Hematopoietic multipotent progenitor cell treated with erythropoietin and hydrocortisone succinate and interleukin-3 and kit ligand, for 15 days (in vitro differentiated cells): ENCODE measurements at regions not wholly inside any gene's neighbourhood (a gene's known extent, or its start where the extent isn't known, plus 50 kb on each side); places are given as distances from the start of the nearest gene placed in this dataset.
"Not testable (repeated sequence)": the region's sequence is repeated elsewhere in the genome, so short reads cannot be mapped to it uniquely, and the experiment has no call there.

Source experiments
- DNase-seq: peaks from one replicate; pipeline ENCODE4 v3.0.0-alpha.2; 2015; ENCODE audit warnings: low spot score

DNA sequence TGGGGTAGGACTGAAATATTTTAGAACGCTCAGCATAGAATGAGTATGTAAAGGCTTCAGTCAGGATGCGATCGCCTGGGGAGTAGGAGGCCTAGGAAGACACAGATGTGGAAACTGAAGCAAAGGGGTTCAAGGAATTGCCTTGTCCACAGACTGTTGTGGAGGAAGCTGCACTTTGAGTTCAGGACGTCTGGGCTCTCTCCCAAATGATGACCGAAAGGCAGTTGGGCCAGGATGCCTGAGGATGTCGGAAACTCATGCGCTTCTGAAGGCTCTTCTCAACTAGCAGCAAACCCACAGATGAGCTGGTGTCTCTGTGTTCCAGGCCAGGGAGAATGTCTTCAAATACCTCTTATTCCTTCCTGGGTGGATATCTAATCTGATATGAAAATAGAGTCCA is 146.2 kb upstream of the SULF2 start:
- no peak for DNase-seq

DNA sequence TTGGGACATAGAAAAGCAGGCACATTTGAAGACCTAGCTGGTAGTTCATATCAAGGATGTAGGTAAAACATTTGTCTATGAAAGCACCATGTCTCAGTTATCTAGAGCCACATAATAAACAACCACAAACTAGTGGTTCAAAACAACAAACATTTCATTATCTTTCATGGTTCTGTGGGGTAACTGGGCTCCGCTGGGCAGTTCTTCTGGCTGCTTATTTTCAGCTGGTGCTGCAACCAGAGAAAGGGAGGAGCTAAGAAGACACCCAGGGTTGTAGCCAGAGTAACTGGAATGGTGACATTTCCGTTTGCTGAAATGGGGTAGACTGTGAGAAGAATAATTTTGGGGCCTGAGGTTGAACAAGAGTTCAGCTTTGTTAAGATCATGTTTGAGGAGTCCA is 145.7 kb upstream of the SULF2 start:
- DNase-seq = no peak

DNA sequence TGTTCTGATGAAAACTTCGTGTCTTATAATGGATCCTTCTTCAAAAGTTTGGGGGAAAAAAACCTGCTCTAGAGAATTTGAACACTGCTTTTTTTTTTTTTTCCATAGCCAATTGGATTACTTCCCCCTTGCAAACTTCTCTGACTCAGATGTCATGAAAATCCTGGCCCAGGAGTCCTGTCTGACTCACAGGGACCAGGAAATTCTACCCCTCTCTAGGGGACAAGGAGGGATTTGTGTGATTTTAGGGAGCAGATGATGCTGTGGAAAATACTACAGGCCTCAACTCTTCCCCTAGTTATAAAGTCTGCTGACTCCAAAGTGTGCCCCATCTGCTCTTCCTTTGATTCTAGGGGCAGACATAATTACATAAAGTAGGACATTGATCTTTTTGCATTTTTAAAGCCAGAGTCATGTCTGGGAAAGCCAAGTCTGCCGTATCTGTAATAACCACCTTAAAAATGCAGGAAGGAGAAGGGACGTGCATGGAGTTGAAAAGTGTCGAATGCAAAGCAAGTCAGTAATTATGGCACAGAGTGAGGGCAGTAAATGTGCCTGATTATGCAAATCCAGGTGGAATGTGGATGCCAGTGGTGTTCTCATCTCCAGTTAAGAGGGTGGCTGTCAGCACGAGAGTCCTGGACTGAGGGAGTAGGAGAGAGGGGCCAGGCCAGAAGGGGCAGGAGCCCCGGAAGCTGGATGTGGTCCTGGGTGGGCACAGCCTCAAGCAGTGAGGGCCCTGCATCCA is 144.3 kb upstream of the SULF2 start:
- DNase-seq = no peak

DNA sequence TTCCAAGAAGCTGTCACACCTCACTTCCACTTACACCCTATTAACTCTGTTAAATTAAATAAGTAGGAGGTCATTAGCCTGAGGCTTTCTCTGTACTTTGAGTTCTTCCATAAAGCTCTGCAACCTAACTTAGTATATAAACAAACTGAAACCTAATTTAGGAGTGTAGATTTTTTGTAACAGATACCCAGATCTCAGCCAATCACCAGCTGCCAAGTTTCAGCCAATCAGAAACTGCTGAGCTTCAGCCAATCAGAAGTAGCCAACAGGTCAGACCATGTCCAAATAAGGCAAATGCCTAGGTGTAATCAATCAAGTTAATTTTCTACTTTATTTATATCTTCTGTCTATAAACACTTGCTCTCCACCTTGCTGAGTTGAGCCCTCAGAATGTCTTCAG is 142.7 kb upstream of the SULF2 start:
- no peak for DNase-seq

DNA sequence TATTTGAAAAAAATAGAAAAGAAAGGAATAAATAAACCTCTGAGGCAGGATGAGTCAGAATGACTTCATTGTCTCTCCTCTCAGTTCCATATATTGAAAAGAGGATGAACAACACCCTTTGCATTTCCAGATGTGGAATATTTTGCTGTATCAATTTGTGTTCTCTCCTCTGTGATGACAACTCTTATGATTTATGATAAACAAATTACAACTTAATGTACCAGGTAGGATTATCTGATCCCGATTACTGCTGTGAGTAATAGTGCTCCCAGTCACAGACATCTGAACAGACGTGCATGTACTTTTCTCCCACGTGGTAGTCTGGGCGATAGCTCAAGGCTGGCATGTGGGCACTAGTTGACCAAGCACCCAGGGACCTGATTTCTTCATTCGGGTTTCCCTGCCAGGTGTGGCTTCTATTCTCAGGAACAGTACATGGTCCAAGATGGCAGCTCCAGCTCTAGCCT is 142.1 kb upstream of the SULF2 start:
- DNase-seq = no peak

DNA sequence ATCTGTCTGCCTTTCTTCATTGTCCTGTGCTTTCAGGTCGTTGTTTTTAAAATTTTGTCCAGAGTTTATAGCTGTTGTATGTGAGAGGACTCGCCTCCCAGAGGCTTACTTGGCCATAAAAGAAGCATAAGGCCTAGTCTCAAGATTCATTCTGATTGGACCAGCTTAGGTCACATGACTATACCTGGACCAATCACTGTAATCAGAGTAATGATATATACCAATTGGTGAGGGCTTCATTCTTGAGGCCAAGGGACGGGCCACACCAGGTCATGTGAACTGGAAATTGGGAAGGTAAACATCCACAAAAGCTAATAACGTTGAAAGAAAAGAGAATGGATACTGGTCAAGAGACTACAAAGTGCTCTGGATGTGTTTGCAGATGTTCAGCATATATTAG is 141.4 kb upstream of the SULF2 start:
- no peak for DNase-seq

DNA sequence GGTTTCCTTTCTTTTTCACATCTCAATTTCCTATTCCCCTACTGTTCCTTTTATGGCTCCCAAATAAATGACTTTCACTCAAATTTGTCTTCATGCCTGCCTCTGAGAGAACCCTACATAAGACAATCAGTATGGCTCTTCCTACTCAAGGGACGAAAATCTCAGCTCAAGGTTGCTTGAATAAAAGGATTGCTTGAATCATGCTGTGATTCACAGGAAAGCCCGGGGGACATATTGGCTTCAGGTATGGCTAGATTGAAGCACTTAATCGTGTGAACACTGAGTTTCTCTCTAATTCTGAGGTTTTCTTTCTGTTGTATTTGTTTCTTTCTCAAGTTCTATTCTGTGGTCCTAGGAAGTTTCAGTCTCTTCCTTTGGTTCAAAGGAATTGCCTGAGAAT is 140.3 kb upstream of the SULF2 start:
- DNase-seq = no peak

DNA sequence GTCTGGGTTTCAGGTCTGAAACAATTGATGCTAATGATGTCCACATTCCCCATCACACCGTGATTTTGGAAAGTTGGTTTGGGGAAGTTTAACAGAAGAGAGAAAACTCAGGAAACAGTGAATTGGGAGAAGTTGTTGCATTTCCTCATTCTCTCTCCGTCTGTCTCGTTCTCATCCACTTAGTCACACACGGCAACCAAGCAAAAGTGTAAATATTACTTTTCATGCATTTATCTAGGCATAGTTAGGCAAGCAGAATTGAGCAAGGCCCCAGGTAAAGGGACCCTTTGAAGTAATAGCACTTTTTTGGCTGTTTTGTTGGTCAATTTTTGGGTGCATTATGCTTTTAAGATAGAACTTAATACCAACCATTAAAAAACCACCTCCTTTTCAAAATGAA is 137.0 kb upstream of the SULF2 start:
- no peak for DNase-seq

DNA sequence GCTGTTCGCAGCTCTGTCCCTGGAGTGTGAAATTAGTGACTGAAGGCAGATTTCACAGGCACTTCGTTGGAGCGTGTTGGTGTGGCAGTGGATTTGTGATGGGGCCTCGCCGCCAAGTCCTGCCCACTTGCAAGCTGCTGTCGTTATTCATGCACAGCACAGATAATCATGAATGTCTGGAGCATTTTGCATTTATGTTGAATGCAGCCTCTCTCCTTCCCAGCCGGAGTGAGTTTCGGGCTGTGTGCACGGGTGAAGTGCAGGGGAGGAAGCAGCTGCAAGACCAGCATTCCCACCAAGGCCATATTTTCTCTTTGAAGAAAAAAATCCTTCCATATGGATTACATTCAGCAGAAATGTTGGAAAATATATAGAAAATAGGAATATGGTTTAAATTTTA is 136.5 kb upstream of the SULF2 start:
- DNase-seq = not testable (repeated sequence)

DNA sequence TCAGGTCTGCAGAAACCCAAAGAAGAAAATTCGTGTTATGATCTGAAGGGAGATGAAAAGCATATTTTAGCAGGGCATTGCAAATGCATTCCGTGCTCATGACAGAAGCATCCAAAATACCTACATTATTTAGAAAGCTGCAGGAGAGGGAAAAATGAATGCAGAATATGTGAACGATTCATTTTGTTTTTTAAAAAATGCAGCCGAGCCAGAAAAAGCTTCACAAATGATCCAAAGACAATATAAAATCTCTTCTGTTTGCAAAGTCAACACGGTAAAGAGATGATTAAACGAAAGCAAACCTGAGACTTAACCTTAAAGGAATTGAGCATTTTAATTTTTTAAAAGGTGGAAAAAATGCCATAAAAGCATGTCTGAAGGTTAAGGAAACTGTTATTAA is 136.1 kb upstream of the SULF2 start:
- no peak for DNase-seq

DNA sequence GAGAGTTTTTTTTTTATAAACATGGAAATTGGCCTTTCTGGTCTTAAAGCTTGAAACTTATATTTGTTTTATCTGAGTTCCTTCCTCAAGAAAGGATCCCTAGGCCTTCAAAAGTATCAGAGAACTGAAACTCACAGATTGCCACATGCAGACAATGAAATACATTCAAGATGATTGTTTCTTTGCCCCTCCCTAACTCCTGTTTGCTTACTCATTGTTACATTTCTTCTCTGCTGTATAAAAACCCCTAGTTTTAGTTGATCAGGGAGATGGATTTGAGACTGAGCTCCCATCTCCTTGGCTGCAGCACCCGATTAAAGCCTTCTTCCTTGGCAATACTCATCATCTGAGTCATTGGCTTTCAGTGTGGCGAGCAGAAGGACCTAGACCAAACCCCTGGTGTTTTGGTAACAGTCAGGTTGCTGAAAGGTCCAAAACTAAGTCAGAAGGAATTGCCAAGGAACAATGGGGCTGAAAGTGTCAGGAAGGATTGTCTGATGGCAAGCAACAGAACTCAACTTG is 132.3 kb upstream of the SULF2 start:
- DNase-seq = no peak

DNA sequence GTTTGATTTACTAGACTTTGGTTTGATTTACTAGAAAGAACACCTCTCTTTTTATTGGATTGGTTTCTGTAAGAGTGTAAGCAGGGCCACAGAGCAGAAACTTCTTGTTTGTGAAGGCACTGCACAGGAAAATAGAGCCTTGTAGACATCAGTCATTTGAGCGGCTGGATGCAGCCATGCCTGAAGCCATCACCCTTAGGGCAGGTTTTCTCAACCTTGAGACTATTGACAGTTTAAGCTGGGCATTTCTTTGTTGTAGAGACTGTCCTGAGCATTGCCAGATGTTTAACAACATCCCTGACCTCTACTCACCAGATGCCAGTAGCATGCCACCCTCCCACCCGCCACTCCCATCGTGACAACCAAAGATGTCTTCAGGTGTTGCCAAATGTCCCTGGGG is 130.2 kb upstream of the SULF2 start:
- no peak for DNase-seq

DNA sequence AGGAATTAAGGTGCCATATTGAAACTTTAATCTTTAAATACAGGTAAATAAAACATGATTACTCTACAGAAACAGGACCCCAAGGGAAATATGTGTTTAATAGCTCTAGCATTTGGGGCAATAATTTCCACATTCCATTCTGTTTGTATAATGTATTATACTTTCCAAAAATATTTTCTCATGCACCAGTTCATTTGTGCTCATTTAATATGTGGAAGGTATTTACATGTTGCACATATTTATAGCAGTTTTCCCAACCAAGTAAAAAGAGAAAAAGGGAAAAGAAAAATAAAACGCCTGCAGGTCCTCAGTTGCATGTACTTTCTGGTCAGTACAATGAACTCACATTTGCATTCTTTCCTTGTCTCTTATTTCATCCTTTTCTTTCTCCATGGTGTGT is 129.5 kb upstream of the SULF2 start:
- no peak for DNase-seq

DNA sequence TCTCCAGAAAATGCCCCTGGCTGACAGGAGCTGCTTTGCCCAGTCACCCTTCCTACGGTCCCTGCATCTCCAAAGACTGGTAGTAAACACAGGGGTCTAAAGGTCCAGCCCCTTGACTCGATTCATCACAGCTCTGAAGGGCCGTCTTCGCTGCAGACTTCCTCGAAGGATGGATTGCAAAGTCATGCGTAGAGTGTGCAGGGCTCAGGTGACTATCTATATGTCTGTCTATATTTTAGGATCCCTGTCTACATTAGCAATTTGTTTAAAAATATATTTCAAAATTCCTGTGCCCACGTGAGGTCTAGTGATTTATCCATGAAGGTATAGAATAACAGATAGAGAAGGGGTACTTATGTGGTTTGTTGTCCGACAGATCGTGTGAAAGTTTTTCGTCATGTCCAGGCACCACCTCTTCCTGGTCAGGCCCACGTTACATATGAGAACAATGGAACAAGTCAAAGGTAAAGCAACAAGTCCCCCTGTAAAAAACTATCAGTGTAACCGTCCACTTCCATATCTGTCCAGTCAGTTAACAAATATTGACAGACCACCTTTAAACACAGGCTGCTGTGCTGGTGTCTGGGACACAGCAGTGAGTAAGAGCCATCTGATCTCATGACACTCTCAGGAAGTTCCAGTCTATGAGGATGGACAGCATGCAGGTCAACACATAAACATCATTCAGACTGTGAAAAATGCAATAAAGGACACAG is 127.7 kb upstream of the SULF2 start:
- not testable (repeated sequence) for DNase-seq

DNA sequence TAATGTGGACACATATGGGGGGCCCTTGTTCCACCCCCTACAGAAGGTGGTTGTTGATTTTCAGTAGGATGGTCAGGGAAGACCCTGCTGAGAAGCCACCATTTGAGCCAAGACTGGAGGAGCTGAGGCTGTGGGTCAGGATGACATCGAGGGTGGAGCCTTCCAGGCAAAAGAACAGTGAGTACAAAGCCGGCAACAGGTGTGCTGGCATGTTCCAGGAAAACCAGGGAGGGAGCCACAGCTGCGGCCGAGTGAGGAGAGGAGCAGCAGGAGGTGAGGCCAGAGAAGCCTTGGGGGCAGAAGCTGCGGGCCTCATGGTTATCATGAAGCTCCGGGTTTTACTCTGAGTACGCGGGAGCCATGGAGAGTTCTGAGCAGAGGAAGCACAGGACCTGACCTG is 126.9 kb upstream of the SULF2 start:
- not testable (repeated sequence) for DNase-seq

DNA sequence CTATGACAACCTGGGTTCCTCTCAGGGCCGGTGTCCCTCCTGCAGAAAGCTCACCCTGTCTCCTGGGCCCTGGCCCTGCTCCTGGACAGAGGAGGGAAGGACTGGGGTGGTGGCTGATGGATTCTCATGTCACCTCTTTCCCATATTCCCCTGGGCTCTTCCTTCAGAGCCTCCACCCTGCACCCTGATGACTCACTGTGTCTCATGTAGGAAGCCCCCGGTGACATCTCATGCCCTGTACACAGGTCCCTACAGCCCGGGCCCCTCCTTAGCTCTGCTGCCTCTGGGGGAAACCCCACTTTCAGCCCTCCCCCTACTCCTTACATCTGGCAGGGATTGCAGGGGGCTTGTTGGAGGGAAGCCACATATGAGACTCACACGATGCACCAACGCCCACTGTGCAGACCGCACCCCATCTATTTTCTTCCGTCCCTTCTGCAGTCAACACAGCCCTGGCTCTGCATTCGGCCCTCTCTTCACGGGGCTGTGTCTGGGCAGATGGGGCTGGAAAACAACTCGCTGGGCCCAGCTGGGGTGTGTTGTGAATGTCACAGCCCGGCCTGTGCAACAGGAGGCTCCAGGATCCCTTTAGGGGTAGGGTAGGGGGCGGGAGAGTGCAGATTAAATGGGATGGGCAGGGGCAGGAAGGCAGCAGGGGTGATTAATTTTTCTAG is 124.6 kb upstream of the SULF2 start:
- not testable (repeated sequence) for DNase-seq

DNA sequence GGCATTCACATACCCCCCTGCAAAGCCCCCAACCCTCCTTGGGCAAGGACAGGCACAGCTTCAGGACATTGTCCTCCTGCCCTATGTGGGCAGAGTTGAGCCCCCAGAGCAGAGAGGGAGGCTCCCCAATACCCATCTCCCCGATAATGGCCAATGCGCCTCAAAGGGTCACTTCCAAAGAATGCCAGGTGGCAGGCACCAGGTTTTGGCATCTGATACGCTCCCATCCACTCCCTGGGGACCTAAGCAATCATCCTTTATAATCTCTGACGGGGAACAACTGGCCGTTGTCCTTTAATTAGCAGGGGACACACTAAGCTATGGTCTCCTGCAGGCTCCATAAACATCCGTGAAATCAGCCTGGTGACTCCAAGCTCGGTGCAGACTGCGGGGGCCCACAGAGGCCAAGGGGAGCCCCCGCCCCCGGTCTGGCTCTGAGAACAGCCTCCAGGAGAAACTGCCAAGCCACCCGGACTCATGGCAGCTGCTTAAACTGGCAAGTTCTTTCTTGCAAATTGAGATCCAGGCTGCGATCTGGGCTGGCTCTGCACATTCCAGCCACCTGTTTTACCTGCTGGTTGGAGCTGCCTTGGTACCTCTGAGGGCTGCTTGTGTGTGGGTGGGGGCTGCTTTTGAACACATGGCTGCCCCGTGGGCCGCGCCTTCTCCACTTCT is 123.2 kb upstream of the SULF2 start:
- not testable (repeated sequence) for DNase-seq

DNA sequence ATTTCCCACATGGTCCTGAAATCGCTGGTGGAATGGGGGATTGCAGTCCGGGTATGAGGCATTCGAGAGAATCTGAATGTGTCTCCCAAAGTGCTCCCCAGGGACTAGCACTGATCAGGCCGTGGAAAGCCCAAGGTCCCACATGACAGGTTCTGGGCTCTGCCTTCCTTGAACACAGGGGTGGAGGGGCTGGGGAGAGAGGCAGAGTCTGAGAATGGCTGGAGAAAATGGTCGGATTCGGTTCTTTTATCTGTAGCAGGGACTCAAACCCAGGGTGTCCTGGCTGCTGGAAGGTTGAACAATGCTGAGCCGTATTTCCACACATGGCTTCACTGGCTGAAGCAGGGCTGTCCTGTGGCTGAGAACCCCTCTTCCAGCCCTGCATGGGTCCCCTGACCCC is 122.7 kb upstream of the SULF2 start:
- not testable (repeated sequence) for DNase-seq

DNA sequence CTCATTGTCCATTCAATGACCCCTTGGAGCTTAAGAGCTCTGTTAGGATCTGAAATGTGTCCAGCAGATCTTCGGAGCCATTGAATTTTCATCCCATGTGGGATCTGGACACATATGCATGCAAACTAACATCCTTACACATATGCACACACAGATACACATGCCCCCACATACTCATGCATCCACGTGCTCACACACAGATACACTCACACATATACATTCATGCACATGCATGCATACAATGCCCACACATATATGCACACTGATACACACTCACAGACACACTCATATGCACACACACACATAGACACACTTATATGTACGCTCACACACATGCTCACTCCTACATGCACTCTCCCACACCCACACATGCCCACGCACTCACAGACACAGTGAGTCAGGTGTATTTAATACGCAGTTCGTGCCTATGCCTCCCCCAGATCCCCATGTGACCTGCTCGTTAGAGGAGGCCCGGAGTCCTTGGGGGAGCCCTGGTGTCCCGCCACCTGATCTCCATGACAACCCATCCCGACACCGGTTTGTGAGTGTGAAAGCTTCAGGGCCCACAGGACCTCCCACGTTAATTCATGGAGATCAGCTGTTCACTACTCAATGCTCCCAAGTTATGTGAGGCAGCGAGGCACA is 121.9 kb upstream of the SULF2 start:
- DNase-seq = no peak

DNA sequence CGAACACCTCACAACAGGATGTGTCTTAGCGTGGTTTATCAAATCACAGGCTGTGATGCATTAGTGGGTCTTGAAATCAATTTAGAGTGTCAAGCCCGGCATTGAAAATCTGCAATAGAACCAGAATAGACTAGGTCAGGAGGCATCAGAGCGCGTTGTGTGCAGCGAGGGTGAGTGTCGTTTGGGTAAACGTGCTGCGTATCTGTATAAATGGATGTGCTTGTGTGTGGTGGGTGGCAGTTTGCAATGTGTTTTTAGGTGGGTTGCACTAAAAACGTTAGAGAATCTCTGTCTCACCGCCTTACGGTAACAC is 121.0 kb upstream of the SULF2 start:
- DNase-seq = no peak

DNA sequence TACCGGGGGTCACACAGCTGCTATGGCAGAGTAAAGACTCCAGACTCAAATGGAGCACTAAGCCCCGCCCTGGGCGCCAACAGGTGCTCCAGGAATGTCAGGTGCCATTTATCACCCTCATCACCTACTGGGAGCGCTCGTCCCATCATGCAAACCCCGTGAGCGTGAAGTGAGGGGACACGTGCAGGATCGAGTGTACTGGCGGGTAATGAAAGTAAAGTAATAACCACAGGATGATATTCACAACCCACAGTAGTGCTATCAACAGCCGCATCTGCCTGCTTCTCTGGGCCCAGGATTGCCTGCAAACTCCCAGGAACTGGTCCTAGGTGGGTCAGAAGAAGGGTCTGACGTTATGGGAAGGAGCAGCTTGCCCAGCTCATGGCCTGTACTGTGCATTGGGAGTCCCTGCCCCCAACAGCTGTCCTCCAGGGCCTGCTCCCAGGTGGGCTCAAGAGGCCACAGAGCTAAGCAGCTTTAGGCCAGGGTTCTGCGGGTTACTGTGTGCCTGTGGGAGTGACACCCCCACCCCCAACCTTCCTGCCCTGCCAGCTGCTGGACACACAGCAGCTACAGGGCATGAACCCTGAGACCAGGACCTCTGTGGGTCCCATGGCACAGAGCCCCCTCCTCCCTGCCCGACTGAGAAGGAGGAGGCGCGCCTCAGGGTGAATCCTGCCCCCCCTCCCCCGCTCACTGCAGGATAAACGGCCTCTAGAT is 120.5 kb upstream of the SULF2 start:
- no peak for DNase-seq
